GM21360 (cell line): ENCODE measurements at regions not wholly inside any gene's neighbourhood (a gene's known extent, or its start where the extent isn't known, plus 50 kb on each side); places are given as distances from the start of the nearest gene placed in this dataset.

Experiments
- ATAC-seq: cut with Tn5 transposase; IDR thresholded peaks from one replicate; pipeline ENCODE4 v1.9.1; 2021; ENCODE audit warnings: mild to moderate bottlenecking, moderate library complexity; ENCODE audit not compliant: unreplicated experiment

DNA sequence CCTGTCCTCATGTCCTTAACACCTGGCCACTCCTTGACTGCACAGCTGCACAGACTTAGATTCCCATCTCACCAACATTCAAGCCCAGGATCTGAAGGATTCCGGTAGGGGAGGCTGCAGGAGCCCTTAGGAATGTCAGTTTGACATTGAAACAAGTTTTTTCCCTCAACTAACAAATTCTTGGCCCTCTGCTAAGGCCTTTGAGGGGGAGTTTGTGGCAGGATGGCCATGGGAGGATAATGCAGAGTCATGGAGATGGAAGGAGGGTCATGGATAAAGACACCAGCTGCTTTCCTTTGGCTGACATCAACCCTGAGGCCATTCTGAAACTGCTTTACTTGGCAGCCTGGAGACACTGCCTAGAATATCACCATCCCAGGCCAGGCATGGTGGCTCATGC is 63.4 kb upstream of the PPP2R5A start:
- no peak for ATAC-seq

GRCh38 chr1:212224102-212224501 is 61.1 kb upstream of the PPP2R5A start:
- ATAC-seq: no peak

- ATAC-seq: no peak
These were observed 59.8 kb upstream of the PPP2R5A start for GRCh38 chr1:212225416-212225815.

DNA sequence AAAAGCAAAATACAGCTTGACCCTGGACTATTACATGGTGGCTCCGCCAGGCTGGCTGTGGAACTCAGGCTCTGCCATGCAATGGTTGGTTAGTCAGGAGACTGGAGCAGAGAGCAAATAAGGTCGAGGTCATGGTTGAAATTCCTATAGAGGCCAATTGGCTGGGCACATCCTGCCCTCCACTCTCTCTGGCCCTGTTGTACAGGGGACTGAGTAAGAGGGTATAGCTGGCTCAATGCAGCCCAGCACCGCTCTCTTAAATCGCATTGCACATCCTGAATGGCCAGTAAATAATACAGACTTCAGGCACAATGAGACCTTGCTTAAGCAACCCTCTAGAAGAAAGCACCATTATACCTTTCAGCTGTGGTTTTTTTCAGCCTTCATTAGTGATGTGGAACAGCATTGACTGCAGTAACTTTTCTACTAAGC is 59.3 kb upstream of the PPP2R5A start:
- ATAC-seq: no peak

- ATAC-seq: no peak
These were observed 58.7 kb upstream of the PPP2R5A start for GRCh38 chr1:212226467-212226866.

- no peak for ATAC-seq
These were observed 57.1 kb upstream of the PPP2R5A start for GRCh38 chr1:212228076-212228475.

- no peak for ATAC-seq
These were observed 56.6 kb upstream of the PPP2R5A start for GRCh38 chr1:212228591-212229119.

GRCh38 chr1:212229654-212230053 is 55.6 kb upstream of the PPP2R5A start:
- no peak for ATAC-seq

DNA sequence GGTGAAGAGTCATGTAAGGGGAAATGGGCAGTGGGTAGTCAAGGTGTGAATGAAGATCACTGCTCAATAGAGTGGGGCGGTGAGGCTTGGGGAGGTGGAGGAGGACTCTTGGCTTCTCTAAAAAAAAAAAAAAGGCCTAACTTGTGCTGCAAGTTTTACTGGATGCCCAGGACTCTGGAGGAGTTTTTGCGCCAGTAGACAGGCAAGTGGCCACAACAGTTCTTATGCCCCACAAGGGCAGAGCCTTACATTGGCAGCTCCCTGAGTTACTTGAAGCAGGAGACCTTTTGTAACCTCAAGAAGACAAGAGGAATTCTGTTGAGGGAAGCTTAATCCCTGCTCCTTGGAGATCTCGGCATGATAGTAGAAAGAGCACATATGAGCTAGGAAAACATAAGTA is 54.9 kb upstream of the PPP2R5A start:
- ATAC-seq: no peak

DNA sequence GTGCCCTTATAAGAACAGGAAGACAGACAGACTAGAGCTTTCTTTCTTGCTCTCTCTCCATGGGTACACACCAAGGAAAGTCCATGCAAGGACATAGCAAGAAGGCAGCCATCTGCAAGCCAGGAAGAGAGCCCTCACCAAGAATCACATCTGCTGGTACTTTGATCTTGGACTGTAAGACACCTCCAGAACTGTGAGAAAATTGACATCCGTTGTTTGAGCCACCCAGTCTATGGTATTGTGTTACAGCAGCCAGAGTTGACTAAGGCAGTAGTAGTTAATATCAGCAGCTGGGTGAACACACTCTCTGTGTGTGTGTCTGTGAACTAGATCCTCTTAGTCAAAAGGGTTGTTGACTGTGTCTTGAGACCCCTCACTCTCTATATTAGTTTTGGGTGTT is 53.8 kb upstream of the PPP2R5A start:
- no peak for ATAC-seq

- ATAC-seq: no peak
These were observed 53.1 kb upstream of the PPP2R5A start for GRCh38 chr1:212232090-212232489.

DNA sequence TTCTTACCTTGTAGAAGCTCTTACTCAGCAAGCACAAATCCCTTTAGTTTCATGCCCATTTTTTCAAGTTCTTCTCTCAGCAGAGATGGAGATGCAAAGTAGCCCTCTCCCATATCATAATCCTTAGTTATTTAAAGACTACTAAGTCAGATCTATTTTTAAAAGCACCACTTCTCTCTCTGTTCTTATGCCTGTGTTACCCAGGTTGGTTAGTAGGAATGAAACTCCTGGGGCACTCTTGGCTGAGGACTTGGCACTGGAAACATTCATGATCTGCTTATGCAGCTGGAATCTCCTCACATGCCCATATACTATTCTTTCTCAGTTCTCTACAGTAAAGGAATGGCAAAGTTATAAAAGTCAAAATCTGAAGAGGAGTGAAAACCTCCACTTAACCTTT is 51.9 kb upstream of the PPP2R5A start:
- ATAC-seq: no peak

DNA sequence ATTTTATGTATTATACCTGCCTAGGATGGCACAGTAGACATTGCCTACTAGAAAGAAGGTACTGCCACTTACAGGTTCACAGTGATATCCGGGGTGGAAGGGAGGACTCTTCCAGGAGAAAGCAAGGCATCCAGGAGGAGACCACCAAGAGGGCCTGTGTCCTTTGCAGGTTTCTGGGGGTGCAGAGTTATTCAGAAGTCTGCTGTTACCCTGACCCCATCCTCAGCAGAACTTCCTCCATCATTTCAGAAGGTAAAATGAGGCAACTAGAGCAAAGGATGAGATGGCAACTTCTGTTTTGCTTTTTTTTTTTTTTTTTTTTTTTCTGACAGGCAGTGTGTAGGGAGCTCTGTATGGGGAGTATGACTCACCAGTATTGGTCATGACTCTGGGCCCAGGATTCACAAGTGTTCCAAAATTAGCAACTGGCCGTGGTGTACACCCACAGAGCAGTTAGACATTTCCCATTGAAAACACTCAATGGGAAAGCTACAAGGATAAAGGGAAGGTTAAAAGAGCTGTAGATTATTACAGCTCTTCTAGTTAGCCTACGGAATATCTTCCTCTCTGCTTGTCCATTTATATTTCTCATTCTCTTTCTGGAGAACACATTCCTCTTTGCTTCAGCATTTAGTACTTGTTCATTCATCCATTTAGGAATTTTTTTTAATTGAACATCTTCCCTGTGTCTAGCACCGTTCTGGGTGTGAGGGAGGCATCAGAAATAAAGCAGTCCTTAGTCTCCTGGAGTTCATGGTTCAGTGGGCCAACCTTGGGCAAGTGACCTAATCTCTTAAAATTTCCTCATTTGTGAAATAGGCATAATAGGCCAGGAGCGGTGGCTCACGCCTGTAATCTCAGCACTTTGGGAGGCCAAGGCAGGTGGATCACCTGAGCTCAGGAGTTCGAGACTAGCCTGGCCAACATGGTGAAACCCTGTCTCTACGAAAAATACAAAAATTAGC is 50.5 kb upstream of the PPP2R5A start:
- peak; percentile 76 for ATAC-seq
